ENCODE measurements at regions not wholly inside any gene's neighbourhood (a gene's known extent, or its start where the extent isn't known, plus 50 kb on each side); places are given as distances from the start of the nearest gene placed in this dataset.

- TF ChIP-seq, protein P1, sequence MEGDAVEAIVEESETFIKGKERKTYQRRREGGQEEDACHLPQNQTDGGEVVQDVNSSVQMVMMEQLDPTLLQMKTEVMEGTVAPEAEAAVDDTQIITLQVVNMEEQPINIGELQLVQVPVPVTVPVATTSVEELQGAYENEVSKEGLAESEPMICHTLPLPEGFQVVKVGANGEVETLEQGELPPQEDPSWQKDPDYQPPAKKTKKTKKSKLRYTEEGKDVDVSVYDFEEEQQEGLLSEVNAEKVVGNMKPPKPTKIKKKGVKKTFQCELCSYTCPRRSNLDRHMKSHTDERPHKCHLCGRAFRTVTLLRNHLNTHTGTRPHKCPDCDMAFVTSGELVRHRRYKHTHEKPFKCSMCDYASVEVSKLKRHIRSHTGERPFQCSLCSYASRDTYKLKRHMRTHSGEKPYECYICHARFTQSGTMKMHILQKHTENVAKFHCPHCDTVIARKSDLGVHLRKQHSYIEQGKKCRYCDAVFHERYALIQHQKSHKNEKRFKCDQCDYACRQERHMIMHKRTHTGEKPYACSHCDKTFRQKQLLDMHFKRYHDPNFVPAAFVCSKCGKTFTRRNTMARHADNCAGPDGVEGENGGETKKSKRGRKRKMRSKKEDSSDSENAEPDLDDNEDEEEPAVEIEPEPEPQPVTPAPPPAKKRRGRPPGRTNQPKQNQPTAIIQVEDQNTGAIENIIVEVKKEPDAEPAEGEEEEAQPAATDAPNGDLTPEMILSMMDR (conservative IDR thresholded peaks at IDR 0.05) = no peak
- TF ChIP-seq EZH2 (IDR thresholded peaks at IDR 0.05; ENCODE audit: low read depth) = no peak
Measured at GRCh38 chr1:58075188-58075578, 471.3 kb downstream of the OMA1 start.

Measured in PC-9 (cell line).